NOMO-1 (cell line): ENCODE measurements at regions not wholly inside any gene's neighbourhood (a gene's known extent, or its start where the extent isn't known, plus 50 kb on each side); places are given as distances from the start of the nearest gene placed in this dataset.

Experiments used
- DNase-seq, 2 experiments: peaks; one replicate each; lab custom pipeline; 2025; ENCODE audit not compliant: unreplicated experiment in 2 of 2; lab: John Stamatoyannopoulos, UW

DNA sequence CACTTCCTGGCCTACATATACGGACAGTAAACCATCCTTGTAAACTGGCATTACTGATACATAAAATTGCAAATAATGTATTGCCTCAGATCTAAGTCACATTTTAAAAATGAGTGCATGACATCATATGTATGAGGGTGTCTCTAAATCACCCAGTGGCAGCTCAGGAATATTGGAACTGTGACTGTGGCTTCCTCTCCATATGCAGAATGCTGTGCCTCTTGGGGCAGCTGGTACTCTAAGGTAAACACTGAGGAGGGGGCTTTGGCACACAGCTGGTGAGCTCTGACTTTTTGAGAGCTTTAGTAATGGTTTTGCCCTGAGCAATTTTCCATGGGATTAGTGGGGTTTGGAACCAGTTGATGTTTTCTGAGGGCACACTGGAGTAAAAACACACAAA lies 263.7 kb downstream of the BMP4 start:
- no peak for DNase-seq

DNA sequence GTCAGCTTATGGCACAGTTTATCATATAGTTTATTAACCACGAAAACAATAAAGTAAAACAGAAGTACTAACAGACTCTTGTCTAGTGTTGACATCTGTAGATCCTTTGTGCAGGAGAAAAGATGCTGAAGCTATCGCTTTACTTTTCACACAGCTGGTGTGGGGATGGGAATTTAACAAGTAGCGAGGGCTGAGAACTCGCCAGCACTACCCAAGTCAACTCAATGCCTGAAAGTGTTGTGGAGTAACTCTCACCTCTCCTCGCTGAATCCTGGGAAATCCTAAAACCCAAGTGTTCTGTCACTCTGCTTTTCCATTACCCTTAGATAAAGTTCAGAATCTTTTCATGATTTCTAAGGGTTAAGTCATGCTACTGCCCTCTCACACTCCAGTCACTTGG lies 264.2 kb downstream of the BMP4 start:
- no peak for DNase-seq

DNA sequence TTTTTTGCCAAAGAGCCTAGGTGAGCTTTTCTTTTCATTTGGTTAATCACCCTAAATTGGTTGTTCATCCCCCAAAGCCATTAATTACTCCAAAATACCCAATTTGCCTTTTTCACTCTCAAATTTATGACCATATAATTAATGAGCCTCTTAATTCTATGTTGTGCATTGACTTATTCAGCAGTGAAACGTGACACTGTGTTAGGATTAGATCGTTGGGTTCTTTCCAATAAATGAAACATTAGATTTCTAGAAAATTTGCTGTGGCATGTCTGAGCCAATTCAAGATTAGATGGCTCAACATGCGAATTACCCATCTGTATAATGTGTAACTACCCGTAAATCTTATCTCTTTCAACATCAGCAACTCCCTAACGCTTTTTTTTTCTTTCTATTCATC lies 273.4 kb downstream of the BMP4 start:
- no peak for DNase-seq

DNA sequence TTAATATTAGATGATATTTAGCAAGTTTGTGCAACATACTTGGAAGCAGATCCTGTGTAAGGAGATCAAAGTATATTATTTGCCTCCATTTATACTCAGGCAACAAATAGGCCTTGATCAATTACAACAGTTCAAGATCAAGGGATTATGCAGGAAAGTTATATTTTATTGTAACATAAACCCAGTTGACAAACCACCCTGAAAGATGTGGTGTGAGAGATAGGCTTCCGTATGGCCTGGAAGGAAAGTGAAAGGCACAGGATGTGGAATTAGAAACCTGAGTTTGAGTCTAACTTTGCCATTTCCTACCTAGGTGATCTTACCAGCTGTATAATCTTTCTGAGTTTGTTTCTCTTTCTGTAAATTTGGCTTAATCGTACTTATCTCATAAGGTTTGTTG lies 284.1 kb downstream of the BMP4 start:
- DNase-seq = no peak

DNA sequence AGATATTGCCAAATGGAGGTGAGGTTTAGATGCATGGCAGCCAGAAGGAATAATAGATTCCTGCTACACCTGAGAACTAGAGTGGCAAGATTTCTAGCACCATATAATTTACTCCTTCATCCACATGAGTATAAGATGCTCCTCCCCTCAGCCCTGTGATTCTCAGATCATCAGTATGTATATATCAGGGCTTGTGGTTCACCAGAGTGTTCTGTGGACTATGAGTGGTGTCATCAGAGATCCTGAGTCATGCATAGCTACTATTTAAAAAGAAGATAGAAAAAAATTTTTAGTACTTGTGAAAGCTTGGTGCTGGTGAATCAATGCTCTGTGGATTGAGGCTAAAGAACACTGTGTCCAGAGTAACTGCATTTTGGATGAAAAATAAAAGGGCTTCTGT lies 285.9 kb downstream of the BMP4 start:
- peak in 1 of 2 experiments; percentile 19 for DNase-seq

DNA sequence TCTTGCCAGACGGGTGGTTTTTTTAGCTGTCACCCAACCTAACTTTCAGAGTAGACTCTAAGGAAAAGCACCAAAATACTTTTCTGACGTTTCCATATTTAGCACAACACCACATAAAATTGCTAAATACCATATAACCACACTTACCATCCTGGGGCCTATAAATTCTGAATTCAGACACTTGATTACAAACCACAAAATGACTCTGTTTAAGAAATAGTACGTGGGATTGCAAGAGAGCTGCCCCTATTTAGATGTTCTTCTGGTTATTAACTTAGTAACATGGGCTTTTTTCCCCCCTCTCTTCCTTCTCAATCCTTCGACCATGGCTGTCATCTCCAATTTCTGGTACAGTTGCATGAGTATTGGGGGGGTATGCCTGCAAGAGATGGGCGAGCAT lies 287.7 kb downstream of the BMP4 start:
- peak; percentile 66 to 67 for DNase-seq

DNA sequence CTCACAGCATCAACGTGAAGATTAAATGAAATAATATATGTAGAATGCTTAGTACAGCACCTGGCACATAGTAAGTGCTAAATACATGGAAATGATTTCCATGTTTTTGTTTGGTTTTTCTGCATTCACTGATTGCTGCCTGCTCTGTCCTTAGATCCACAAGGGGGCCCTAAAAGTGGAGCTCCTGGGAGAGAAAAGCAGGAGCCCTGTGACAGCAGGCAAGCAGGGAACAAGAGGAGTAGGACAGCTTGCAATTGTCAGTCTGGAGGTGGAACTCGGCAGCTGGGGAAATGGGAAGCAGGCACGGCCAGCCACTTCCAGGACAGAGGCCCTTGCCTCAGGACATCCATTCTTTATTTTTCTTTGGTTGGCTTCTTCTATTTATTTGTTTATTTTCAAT lies 292.9 kb downstream of the BMP4 start:
- no peak for DNase-seq

DNA sequence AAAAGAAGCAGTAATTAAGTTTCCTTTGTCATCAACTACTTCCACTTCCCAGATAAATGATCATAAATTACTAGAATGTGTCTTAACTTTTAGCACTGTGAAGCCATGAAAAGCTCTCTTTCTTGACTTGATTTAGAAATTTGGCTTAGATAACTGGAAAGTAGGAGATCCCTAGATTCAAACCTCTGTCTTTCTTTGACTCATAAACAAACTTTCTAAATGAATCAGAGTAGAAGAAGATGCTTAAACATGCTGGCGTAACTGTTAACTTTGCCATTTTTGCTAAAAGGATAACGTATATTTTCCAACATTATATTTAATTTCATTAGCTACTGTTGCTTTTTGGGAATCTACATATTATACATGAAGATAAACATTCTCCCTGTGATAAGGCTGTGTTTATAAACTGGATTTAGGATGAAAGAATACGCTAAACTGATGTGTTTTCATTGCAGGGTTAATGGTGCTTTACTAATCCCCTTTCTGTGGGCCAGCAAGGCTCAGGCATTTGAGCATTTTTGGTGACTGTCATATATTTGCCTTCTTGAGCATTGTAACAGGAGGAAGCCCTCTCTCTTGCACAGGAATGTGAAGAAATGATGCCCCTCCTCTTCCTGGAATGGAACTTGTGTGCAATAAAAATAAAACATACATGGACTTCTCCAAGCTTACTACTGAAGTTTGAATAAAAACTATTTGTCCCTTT lies 301.4 kb downstream of the BMP4 start:
- no peak for DNase-seq

DNA sequence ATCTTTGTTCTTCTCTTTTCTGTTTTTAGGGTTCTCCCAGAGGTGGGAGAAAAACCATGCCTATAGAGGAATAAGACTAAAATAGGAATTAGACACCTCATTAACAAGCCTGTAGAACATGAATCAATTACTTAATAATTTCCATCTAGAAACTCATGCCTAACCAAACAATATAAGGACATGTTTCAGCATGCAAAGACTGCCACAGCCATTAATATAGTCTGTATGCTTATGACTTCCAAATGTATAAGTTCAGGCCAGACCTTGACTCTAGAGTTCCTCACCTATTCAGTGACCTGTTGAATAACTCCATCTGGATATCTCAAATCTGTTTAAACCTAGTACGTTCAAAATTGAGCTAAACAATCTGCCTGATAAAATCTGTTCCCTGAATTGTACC lies 304.6 kb downstream of the BMP4 start:
- DNase-seq = no peak

DNA sequence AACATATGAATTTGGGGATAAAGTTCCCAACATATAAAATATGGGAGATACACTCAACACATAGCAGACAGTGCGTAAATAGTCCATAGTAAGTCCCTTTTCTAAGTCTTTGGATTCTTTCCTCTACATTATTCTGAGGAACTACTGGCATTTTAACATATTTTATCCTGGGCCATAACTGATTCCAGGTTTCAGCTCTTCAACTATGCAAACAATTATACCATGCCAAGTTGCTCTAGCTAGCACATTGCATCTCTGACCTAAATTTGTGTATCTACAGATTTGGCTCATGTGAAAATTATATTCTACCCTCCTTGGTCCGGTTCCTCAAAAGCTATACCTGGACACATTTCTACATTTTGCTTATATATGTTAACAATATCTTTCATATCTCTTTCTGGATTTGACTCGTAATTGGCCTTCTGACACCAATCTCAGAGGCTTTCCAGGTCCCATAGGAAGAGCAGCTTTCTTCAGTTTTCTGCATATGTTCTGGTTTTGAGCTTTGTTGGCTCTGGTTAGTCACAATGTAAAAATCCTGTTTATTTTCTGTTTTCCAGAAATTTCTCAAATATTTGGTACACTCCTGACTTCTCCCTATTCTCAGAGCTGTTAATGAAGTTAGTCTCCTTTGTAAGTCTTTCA lies 305.4 kb downstream of the BMP4 start:
- DNase-seq = no peak

DNA sequence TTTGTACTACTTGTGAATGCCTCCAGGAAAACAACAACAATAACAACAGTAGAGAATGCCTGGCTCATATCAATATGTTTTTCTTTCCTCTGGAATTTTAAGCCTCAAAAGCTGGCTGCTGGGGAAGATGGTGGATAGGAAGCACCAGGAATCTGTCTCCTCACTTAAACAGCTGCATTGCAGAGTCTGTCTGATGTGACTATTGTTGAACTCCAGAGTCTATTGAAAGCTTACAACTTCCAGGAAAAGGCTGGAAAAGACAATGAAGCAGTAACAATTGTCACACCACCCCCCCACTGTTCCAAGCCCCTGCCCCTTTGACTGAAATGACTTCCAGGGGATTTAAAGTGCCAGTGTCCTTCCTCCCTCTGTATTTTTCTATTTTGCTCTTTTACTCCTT lies 309.7 kb downstream of the BMP4 start:
- DNase-seq = no peak

DNA sequence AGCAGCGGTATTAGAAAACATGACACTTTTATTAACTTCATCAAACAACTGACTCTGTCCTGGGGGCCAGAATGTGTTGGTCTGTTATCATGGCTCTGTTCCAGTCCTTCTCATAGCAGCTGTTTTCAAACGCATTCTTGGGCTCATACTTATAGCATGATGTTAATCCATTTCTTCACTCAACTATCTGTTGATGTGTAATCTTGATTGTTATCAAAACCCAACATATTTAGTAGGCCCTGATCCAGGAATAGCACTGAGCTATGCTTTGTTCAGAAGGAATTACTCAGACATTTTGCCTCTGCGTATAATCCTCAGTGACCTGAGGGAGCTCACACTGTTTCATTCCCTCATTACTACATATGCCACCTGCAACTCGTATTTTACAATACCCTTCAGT lies 315.9 kb downstream of the BMP4 start:
- DNase-seq = no peak

DNA sequence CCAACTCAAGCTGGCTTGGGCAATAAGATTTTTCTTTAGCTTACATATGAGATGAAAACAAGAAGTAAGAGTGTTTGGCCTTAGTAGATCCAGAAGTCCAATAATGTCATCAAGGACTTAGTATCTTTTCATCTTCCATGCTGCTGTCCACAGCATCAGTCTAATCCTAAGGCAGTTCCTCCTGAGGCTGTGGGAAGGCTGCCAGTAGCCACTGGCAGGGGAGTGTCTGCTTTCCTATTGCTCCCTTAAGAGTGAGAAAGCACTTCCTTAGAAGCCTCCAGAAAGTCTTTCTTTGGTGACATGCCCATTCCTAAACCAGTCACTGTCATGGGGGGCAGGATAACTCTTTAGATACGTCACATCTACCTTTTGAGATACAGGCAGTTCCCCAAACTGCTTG lies 317.7 kb downstream of the BMP4 start:
- DNase-seq = no peak

DNA sequence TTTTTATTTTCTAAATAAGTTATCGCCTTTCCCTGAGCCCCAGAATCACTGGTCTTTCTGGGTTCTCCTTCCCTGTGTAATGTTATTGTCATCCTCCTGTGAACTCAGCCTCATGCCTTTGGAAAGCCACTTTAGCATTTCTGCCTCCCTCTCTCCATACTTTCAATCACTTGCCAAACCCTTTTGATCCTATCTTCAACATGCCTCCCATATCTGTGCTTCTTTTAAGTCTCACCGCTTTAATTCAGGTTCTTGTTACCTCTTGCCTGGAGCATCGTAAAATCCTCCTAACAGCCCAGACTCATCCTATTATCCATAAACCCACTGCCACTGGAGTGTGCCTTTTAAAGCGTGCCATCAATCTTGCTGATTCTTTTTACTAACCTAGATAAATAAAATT lies 321.8 kb downstream of the BMP4 start:
- no peak for DNase-seq

DNA sequence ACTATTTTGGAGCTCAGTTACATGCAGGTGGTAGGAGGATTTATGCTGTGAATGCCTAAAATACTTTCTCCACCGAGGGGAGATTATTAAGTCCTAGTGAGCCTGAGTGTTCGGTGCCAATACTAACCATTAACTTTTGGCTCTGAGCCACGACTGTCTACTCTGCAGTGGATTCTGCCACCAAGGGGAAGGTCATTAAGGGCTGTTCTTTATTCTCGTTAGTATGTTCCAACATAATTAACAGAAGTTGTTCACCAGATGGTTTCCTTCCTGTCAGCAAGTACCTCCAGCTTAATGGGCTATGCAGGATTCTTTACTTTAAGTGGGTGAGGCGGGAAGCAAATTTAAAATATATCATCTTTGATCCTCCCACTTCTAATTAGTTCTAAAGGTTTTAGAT lies 326.3 kb downstream of the BMP4 start:
- DNase-seq = no peak

DNA sequence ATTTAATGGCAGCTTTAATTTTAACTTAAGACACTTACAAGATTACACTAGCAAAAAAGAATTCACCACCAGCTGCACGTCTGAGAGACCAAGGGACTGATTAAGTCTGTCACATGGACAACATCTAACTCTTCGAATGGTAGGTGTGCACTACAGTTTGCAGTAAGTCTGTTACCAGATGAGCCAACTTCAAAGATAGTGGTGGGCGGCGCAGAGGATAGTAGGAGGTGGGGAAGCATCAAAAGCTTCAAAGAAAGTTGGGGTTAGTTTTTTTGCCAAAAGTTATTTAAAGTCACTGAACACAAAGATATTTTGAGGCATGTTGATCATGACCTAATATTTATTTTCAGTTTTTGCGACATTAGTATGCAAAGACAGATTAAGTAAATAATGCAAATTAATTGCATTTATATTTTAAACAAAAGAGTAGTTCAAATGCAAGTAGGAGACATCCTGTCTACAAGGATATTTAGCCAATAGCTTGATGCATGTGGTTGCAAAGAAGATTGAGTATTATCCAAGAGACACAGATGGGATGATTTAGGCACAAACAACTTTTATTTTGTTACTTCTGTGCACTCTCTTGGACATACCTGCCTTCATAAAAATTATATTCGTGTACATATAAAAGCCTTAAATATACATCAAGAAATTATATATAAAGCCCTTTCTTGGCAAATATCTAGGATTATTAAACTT lies 327.7 kb downstream of the BMP4 start:
- DNase-seq = no peak

DNA sequence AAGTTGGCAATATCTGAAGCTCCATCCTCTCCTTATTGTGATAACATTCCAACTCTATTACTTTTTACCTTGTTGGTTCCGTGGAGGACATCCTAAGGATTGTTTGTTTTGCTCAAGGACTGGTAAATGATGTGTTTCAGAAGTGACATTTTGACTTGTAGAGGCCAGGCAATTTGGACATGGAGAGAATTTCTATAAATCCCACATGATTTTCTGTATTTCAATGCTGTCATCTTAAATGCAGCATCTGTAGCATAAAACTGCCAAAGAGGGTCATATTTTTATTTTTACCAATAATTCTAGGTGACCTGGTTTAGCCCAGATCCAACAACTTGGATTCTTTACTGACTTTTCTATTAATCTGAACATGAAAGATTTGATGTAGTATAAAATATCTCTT lies 328.4 kb downstream of the BMP4 start:
- DNase-seq = no peak

DNA sequence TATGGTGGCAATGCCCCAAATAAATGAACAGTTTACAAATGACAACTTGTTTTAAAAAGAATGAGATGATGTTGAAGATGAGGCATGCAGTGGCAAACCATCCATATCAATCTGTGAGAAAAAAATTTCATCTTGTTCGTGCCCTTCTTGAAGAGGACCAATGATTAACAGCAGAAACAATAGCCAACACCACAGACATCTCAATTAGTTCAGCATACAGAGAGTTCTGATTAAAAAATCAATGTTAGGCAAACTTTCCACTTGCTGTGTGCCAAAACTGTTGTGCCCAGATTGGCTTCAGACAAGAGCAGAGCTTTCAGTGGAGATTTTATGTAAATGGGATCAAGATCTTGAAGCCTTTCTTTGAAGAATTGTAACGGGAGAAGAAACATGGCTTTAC lies 329.9 kb downstream of the BMP4 start:
- no peak for DNase-seq

DNA sequence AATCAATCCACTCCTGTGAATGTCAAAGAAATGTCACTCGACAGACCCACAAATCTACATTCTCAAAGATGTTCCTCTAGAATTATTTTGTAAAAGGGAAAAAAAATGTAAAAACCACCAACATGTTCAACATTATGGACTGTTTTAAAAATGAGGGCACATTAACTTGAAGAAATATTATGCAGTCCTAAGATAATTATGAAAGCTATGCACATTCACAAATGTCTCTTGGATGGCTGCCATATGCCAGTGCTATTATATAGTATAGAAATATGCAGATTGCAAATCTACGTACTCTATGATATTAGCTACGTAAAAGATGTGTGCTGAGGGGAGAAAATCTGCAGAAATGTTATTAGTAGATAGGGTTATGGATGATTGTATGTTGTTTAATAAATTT lies 334.2 kb downstream of the BMP4 start:
- no peak for DNase-seq

DNA sequence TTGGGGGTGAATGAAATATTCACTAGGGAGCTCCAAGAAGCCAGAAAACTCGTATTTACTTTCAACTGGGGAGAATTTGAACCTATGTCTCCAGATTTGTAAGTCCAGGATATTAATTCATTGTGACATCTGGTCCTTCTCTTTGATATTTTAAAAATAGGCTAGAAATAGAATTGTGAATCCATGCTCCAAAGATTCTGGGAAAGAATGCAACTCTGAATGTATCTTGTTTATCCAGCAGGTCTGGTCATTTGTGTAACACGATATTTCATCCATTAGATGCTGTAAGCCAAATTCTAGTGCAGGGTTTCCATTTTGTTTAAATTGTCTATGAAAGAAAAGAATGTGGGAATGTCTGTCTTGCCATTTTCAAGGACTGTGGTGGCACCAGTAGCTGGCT lies 334.7 kb downstream of the BMP4 start:
- no peak for DNase-seq

DNA sequence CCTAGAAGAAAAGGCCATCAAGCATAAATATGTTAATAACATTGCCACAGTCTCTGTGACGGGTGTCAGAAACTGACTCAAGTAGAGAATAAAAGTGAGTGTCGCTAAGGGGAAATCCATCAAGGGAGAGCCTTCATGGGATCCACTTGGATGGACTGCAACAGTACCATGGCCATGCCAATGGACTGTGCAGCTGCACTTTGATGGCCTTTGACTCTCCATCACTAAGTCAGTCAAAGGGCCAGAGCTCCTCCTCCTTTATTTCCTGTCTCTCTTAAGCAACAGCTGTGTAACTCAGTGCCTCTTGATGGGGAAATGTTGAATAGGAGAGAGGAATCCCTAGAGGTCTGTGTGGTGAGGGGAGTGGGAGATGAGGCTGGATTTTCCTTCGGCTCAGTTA lies 335.2 kb downstream of the BMP4 start:
- DNase-seq = no peak

DNA sequence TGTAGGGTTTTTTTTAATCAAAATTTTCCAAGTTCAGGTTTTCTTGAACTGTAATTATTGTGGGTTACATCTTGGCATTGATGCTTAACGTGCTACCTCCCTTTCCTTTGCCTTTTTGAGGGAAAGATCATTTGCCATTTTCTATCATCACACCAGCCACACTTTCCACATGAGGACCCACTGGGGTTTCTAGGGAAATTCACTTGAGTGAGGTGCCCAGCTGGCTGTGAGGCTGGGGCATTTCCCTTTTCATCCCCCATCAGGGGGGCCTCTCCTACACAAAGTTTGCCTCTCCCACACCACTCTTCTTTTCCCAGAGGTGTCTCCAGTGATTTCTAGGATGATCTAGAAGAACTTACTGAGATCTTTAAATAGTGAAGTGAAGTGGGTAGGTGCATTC lies 335.7 kb downstream of the BMP4 start:
- no peak for DNase-seq
